ENCODE measurements at regions not wholly inside any gene's neighbourhood (a gene's known extent, or its start where the extent isn't known, plus 50 kb on each side); places are given as distances from the start of the nearest gene placed in this dataset.
A peak's percentile ranks its signal among the peaks of the same experiment; 100 is the strongest.

GRCh38 chr11:109752212-109752825, 330.3 kb downstream of the C11orf87 start:
- no peak for DNase-seq

DNA sequence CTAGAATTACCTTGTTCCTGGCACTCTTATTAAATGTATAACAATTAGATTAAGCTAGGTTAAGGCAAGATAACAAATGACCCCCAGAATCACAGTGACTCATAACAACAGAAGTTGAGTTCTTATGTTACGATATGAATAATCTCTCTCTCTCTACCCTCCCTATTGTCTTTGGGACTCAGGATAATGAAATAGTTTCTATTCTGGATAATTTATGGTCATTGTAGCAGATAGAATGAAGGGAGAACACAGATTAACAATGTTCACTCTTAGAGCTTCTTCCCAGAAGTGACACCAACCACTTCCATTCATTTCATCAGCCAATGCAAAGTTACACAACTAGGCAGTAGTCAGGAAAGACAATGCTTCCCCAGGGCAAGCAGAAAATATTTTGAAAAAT, 334.5 kb downstream of the C11orf87 start:
- DNase-seq: no peak

DNA sequence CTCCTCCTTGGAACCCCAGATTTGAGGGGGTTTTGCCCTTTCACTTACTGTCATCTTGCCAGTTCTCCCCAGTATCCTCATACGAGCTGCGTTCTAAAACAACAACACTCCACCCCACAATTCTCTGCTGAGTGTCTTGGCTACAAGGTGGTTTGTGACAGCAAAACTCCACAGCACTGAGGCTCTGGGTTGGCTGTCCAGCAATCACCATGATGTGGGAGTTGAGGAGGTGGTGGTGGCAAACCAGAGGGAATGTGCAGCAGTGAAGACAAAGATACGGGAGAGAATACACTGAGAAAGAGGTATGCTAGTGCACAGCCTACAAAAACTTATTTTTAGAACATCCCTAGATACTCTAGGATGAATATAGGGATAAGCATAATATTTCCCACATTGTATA, 335.0 kb downstream of the C11orf87 start:
- DNase-seq: no peak

DNA sequence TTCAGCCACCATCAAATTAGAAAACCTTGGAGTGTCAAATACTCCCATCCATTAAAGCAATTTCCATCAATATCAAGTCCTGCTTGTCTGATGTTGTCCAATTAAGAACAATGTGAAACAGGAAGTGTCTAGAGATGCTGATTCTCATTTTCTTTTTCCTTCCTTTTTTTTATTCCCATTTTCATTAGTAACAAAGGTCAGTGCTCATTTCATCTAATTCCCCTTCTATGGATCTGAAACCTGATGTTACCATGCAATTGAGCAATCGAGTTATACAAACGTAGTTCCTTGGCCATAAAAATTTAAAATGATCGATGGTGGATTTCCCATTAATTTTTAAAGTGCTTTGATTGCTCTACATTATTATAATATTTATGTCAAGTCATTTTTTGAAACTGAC, 330.6 kb upstream of the ZC3H12C start:
- peak in 2 of 4 experiments; percentile 45 to 58 for DNase-seq

DNA sequence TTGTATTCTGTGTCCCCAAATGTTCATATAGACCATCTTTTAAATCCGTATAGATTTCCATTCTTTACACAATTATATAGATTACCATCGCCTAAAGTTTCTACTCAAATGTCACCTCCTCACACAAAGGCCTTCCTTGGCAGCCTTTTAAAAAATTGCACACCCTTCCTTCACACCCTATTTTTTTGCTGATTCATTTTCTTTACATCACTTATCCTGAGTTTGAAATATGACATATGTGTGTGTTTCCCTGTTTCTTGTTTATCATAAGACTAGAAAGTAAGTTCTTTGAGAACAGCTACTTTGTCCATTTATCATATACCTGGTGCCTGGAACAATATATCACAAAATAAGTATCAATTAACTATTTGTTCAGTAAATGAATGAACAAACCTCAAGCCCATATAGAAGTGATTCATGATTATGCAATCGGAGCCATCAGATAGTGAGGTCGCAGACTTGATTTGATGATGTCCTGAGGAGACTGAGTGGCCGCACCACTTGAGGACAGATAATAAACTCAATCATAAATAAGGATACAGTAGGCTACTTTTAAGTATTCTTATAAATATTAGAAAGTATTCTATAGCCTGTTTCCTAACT, 327.4 kb upstream of the ZC3H12C start:
- DNase-seq: no peak

DNA sequence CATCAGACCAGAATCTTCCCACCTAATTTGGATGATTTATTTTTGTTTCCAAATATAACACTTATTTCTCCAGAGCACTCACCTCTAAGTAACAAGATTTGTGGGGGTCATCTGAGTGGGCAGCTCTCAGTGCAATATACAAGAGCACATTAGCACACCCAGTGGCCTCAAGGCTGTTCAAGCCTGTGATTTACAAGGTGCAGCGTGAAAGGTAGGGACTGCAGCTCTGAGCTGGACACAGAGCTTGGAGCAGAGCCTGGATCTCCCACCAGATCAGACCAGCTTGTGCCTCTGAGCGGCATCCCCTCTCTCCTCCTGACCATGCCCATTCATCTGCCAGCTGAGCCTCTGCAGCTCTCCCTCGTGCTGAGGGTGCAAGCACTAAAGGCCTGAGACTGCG, 323.3 kb upstream of the ZC3H12C start:
- no peak for DNase-seq

- no peak for DNase-seq
These were observed 322.9 kb upstream of the ZC3H12C start for GRCh38 chr11:109770323-109770722.

DNA sequence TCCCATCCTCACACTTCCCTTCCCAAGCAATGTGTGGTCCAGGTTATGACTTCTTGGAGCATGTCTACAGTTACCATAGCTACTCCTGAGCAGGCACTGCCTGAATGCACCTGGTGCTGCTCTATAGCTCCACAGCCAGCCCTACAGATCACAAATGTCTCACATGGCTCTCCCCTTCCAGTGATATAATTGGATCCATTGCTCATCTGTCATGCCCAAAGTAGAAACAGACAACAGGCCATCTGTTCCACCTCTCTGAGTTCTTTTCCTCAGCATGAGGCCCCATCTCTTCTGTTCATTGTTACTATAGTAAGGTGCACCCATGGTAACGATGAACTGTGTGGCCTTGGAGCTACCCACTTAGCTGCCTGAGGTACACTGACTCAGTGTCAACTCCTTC, 320.3 kb upstream of the ZC3H12C start:
- DNase-seq: no peak

- DNase-seq: no peak
These were observed 317.5 kb upstream of the ZC3H12C start for GRCh38 chr11:109775686-109776085.

GRCh38 chr11:109783014-109783413, 310.2 kb upstream of the ZC3H12C start:
- DNase-seq: no peak

DNA sequence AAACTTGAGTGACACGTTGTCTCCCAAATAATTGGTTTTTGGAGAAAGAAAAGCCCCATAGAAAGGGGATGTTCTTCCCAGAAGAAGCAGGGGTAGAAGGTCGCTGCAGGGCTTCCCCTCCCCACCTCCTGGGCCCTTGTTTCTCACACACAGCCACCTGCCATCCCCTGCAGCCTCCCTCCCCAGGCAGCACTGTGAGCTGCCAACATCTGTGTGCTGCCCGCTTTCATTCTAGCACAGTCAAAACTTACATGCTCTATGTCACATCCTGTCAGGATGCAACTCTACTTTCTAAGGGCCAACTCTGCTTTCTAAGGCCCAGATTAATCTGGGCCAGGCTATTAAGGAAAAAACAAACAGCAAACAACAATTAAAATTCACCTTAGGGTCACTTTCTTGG, 309.4 kb upstream of the ZC3H12C start:
- no peak for DNase-seq

DNA sequence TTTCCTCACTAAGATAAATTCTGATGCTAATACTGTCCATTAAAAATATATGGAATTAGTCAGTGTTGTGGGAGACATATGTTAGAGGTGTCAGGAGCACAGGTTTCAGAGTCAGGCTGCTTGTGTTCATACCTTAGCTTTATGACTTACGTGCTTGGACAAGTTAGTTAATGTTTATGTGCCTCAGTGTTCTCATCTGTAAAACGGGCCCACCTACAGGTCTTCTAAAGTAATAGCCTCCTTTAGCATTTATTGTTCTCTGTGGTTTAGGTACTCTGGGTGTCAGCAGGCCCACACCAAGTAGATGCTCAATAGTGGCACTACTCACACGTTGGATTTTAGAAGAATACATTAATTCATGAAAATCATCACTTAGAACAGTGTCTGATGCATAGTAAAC, 308.7 kb upstream of the ZC3H12C start:
- no peak for DNase-seq

- DNase-seq: no peak
These were observed 308.0 kb upstream of the ZC3H12C start for GRCh38 chr11:109785198-109785597.

- DNase-seq: no peak
These were observed 307.5 kb upstream of the ZC3H12C start for GRCh38 chr11:109785714-109786113.

GRCh38 chr11:109788948-109789490, 304.2 kb upstream of the ZC3H12C start:
- DNase-seq: no peak

- DNase-seq: no peak
These were observed 303.3 kb upstream of the ZC3H12C start for GRCh38 chr11:109789901-109790300.

DNA sequence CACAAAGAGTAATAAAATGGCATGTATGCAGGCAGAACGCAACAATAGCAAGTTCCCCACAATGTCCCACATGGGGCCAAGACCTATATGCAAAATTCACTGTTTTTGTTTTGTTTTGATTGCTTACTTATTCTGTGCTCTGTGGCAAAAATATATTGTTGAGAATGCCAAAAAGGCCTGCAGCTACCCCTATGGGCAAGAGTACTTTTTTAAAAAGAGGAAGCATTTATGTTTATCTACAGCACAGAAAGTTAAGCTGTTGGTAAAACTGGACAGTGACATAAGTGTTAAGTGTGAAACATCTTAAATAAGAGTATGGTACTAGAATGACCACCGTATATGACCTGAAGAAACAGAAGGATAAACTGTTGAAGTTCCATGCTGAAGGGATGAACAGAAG, 301.9 kb upstream of the ZC3H12C start:
- peak; percentile 3 to 56 (median 34) for DNase-seq

DNA sequence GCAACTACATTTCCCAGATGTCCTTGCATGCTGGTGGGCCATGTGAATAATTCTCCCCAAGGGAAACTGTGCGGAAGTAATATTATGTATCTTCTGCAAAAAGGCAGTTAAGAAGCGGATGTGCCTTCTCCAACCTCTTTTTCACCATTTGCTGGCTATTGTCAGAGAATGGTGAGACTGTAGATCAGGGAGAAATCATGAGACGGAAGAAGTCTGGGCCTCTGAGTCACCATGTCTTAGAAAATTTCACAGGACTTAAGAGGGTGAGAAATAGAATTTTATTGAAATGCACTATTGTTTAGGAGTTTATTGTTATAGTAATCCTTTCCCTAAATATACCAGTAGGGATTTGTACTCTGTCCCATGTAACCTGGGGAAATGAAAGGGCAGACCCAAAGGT, 298.7 kb upstream of the ZC3H12C start:
- DNase-seq: no peak

DNA sequence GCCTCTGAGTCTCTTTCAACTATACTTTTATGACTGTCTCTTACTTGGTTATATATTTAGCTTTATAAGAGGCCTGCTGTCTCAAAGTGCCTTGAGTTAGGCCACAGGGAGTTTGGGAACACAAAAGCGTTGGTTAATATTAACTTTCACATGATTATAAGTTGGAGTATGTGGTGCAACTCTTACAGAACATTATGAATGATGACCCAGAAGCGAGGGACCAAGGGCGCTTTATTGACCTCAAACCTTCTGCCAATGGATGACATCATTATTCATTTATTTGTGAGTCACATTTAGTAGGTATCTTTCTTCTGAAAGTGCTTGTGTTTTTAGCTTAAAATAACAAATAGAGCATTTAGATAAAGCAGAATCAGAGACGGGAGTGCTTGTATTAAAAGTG, 298.0 kb upstream of the ZC3H12C start:
- DNase-seq: no peak

GRCh38 chr11:109796253-109796652, 296.9 kb upstream of the ZC3H12C start:
- no peak for DNase-seq

DNA sequence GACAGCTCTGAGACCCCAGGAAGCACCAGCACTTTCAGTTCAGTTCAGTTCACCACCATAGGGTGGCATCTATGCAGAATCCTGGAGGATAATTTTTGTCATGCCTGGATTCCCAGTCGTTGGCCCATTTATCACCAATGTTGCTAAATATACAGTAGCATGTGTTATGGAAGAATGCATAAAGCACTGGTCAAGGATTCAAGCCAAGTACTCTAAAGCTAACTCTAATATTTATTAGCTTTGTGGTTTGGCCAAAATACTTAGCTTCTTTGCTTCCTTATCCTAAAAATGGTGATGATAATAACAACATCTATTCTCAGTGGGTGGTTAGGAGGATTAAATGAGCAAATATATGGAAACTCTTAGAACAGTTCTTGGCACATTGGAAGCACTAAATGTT, 294.7 kb upstream of the ZC3H12C start:
- no peak for DNase-seq

GRCh38 chr11:109799604-109800003, 293.6 kb upstream of the ZC3H12C start:
- DNase-seq: no peak

- no peak for DNase-seq
These were observed 288.3 kb upstream of the ZC3H12C start for GRCh38 chr11:109804911-109805310.

- no peak for DNase-seq
These were observed 287.0 kb upstream of the ZC3H12C start for GRCh38 chr11:109806205-109806604.

DNA sequence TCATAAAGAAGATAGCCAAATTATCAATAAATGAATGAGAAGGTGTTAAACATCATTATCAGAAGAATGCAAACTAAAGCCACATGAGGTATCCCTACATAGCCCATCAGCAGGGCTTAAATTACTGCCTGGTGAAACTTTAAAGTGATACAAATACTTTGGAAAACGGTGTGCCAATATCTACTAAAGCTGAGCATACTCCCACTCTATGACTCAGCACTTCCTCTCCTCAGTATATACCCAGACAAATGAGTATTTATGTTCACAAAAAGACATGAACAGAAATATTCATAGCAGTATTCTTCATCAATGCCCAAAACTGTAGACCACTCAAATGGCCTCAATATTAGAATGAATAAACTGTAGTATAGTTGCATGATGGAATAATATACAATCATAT, 284.6 kb upstream of the ZC3H12C start:
- DNase-seq: peak; percentile 14 to 63 (median 42)

Measured in suppressor macrophage (primary cell).